Omental fat pad (tissue), 3 donors: ENCODE measurements at regions not wholly inside any gene's neighbourhood (a gene's known extent, or its start where the extent isn't known, plus 50 kb on each side); places are given as distances from the start of the nearest gene placed in this dataset.
"Not testable (repeated sequence)": the region's sequence is repeated elsewhere in the genome, so short reads cannot be mapped to it uniquely, and the experiment has no call there.

Experiments used
- ATAC-seq: fragments of 150-250 bp; one replicate; pipeline ENCODE4 v1.9.1; 2016; ENCODE audit warnings: mild to moderate bottlenecking, moderate library complexity; ENCODE audit not compliant: low FRiP score
- DNase-seq: peaks from one replicate; pipeline ENCODE4 v3.0.0-alpha.2; 2019; ENCODE audit warnings: low spot score
- CTCF ChIP-seq, 3 donors: fragments of 450-650 bp; IDR thresholded peaks; one replicate each; pipeline ENCODE4 v1.5.1; 2016 to 2017; ENCODE audit warnings: antibody characterized with exemption in 3 of 3, mild to moderate bottlenecking in 3 of 3, moderate library complexity in 2 of 3

- TF ChIP-seq CTCF (IDR thresholded peaks at IDR 0.05), result no peak
- ATAC-seq (no peak), DNase-seq (no peak)
These were observed 53.5 kb downstream of the FOXD2 start for GRCh38 chr1:47491341-47491753.

- ATAC-seq (no peak), DNase-seq (no peak)
- no peak for TF ChIP-seq CTCF (IDR thresholded peaks at IDR 0.05)
These were observed 57.4 kb downstream of the FOXD2 start for GRCh38 chr1:47495176-47495713.

DNA sequence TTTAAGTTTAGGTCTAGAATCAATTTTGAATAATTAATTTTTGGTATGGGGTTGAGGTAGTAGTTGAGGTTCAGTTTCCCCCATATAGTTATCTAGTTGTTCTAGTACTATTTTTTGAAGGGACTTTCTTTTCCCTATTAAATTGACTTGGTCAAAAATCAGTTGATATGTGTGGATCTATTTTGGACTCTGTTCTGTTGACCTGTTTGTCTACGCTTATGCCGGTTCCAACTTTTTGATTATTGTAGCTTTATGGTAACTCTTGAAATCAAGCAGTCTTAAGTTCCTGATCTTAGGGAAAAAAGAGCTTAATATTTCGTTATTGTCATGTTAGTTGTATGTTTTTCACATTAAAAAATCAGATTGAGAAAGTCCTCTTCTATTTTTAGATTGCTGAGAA is 60.7 kb downstream of the FOXD2 start:
- DNase-seq, result no peak
- ATAC-seq, result no peak
- no peak for TF ChIP-seq CTCF (IDR thresholded peaks at IDR 0.05)

- TF ChIP-seq CTCF (IDR thresholded peaks at IDR 0.05), result no peak
- ATAC-seq, result no peak
- DNase-seq, result no peak
These were observed 63.2 kb downstream of the FOXD2 start for GRCh38 chr1:47501069-47501468.

GRCh38 chr1:47502746-47503370 is 65.0 kb downstream of the FOXD2 start:
- no peak for DNase-seq
- no peak for ATAC-seq
- no peak for TF ChIP-seq CTCF (IDR thresholded peaks at IDR 0.05)

GRCh38 chr1:47504840-47505239 is 67.0 kb downstream of the FOXD2 start:
- ATAC-seq, DNase-seq: not testable (repeated sequence)

DNA sequence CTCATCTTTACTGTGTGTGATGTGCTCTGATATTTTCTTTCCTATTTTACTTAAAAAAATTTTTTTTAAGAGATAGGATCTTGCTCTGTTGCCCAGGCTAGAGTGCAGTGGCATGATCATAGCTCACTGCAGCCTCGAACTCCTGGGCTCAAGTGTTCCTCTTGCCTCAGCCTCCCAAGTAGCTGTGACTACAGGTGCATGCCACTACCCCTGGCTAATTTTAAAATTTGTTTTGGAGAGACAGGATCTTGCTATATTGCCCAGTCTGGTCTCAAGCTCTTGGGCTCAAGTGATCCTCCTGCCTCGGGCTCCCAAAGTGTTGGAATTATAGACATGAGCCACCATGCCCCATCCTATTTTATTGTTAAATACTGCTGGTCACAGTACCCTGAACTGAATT is 67.4 kb downstream of the FOXD2 start:
- TF ChIP-seq CTCF (IDR thresholded peaks at IDR 0.05), result no peak
- DNase-seq, result no peak
- no peak for ATAC-seq
